ENCODE measurements at regions not wholly inside any gene's neighbourhood (a gene's known extent, or its start where the extent isn't known, plus 50 kb on each side); places are given as distances from the start of the nearest gene placed in this dataset.

GRCh38 chr2:58967736-58968135 lies 726.6 kb upstream of the FANCL start:
- Histone ChIP-seq H3K4me3 (ENCODE audit: low read depth in 1 of 2, low read length in 2 of 2) (no peak overlapping the region), H3K27me3 (ENCODE audit: control insufficient read depth in 1 of 2, insufficient read depth in 2 of 2, low read length in 2 of 2) (no peaks in the 10 kb centered on the region), H3K9me3 (ENCODE audit: control insufficient read depth in 2 of 2, insufficient read depth in 1 of 2, low read depth in 1 of 2, low read length in 1 of 2) (no peaks in the 10 kb centered on the region), H3K27ac (ENCODE audit: low read depth in 2 of 2, low read length in 1 of 2) (no peak overlapping the region), H3K4me1 (ENCODE audit: control insufficient read depth in 2 of 2, insufficient read depth in 2 of 2, low read length in 1 of 2) (no peaks in the 10 kb centered on the region), H3K36me3 (ENCODE audit: control insufficient read depth in 2 of 2, insufficient read depth in 2 of 2, low read length in 1 of 2) (no peaks in the 10 kb centered on the region)
- WGBS, 2 donors: 46 to 59% methylated on average over 5 of the region's 5 CpGs

GRCh38 chr2:58965602-58966001 lies 724.5 kb upstream of the FANCL start:
- H3K4me3 ChIP-seq (ENCODE audit: low read depth in 1 of 2, low read length in 2 of 2): no peak overlapping the region
- no peaks in the 10 kb centered on the region for H3K27me3 ChIP-seq (ENCODE audit: control insufficient read depth in 1 of 2, insufficient read depth in 2 of 2, low read length in 2 of 2)
- H3K9me3 ChIP-seq (ENCODE audit: control insufficient read depth in 2 of 2, insufficient read depth in 1 of 2, low read depth in 1 of 2, low read length in 1 of 2): no peaks in the 10 kb centered on the region
- H3K36me3 ChIP-seq (ENCODE audit: control insufficient read depth in 2 of 2, insufficient read depth in 2 of 2, low read length in 1 of 2): no peaks in the 10 kb centered on the region
- no peaks in the 10 kb centered on the region for H3K4me1 ChIP-seq (ENCODE audit: control insufficient read depth in 2 of 2, insufficient read depth in 2 of 2, low read length in 1 of 2)
- H3K27ac ChIP-seq (ENCODE audit: low read depth in 2 of 2, low read length in 1 of 2): no peak overlapping the region
- WGBS, 2 donors: 61 to 66% methylated on average over 2 of the region's 2 CpGs

GRCh38 chr2:58959996-58960395 lies 718.9 kb upstream of the FANCL start:
- Histone ChIP-seq H3K9me3 (ENCODE audit: control insufficient read depth in 2 of 2, insufficient read depth in 1 of 2, low read depth in 1 of 2, low read length in 1 of 2) (no peaks in the 10 kb centered on the region), H3K27ac (ENCODE audit: low read depth in 2 of 2, low read length in 1 of 2) (no peak overlapping the region), H3K27me3 (ENCODE audit: control insufficient read depth in 1 of 2, insufficient read depth in 2 of 2, low read length in 2 of 2) (no peaks in the 10 kb centered on the region), H3K4me1 (ENCODE audit: control insufficient read depth in 2 of 2, insufficient read depth in 2 of 2, low read length in 1 of 2) (no peaks in the 10 kb centered on the region), H3K36me3 (ENCODE audit: control insufficient read depth in 2 of 2, insufficient read depth in 2 of 2, low read length in 1 of 2) (no peaks in the 10 kb centered on the region), H3K4me3 (ENCODE audit: low read depth in 1 of 2, low read length in 2 of 2) (no peak overlapping the region)
- WGBS, 2 donors: 68 to 79% methylated on average over 8 of the region's 8 CpGs

- 51 to 53% methylated on average over 4 of the region's 4 CpGs for WGBS, 2 donors
- Histone ChIP-seq H3K9me3 (ENCODE audit: control insufficient read depth in 2 of 2, insufficient read depth in 1 of 2, low read depth in 1 of 2, low read length in 1 of 2) (no peaks in the 10 kb centered on the region), H3K27me3 (ENCODE audit: control insufficient read depth in 1 of 2, insufficient read depth in 2 of 2, low read length in 2 of 2) (no peaks in the 10 kb centered on the region), H3K4me1 (ENCODE audit: control insufficient read depth in 2 of 2, insufficient read depth in 2 of 2, low read length in 1 of 2) (no peaks in the 10 kb centered on the region), H3K27ac (ENCODE audit: low read depth in 2 of 2, low read length in 1 of 2) (no peak overlapping the region), H3K36me3 (ENCODE audit: control insufficient read depth in 2 of 2, insufficient read depth in 2 of 2, low read length in 1 of 2) (no peaks in the 10 kb centered on the region), H3K4me3 (ENCODE audit: low read depth in 1 of 2, low read length in 2 of 2) (no peak overlapping the region)
Observed at GRCh38 chr2:58957188-58957840, 716.2 kb upstream of the FANCL start.

GRCh38 chr2:58954880-58955385 lies 713.8 kb upstream of the FANCL start:
- no peaks in the 10 kb centered on the region for H3K27me3 ChIP-seq (ENCODE audit: control insufficient read depth in 1 of 2, insufficient read depth in 2 of 2, low read length in 2 of 2)
- H3K4me3 ChIP-seq (ENCODE audit: low read depth in 1 of 2, low read length in 2 of 2): no peak overlapping the region
- H3K4me1 ChIP-seq (ENCODE audit: control insufficient read depth in 2 of 2, insufficient read depth in 2 of 2, low read length in 1 of 2): no peaks in the 10 kb centered on the region
- H3K9me3 ChIP-seq (ENCODE audit: control insufficient read depth in 2 of 2, insufficient read depth in 1 of 2, low read depth in 1 of 2, low read length in 1 of 2): no peaks in the 10 kb centered on the region
- 58 to 64% methylated on average over 11 of the region's 11 CpGs for WGBS, 2 donors
- no peak overlapping the region for H3K27ac ChIP-seq (ENCODE audit: low read depth in 2 of 2, low read length in 1 of 2)
- no peaks in the 10 kb centered on the region for H3K36me3 ChIP-seq (ENCODE audit: control insufficient read depth in 2 of 2, insufficient read depth in 2 of 2, low read length in 1 of 2)

GRCh38 chr2:58951722-58952121 lies 710.6 kb upstream of the FANCL start:
- H3K27ac ChIP-seq (ENCODE audit: low read depth in 2 of 2, low read length in 1 of 2): no peak overlapping the region
- no peaks in the 10 kb centered on the region for H3K4me1 ChIP-seq (ENCODE audit: control insufficient read depth in 2 of 2, insufficient read depth in 2 of 2, low read length in 1 of 2)
- peaks cover 0 to 2% of the 10 kb centered on the region in 2 donors for H3K27me3 ChIP-seq (ENCODE audit: control insufficient read depth in 1 of 2, insufficient read depth in 2 of 2, low read length in 2 of 2)
- WGBS, 2 donors: 73 to 87% methylated on average over 3 of the region's 3 CpGs
- no peak overlapping the region for H3K4me3 ChIP-seq (ENCODE audit: low read depth in 1 of 2, low read length in 2 of 2)
- no peaks in the 10 kb centered on the region for H3K9me3 ChIP-seq (ENCODE audit: control insufficient read depth in 2 of 2, insufficient read depth in 1 of 2, low read depth in 1 of 2, low read length in 1 of 2)
- H3K36me3 ChIP-seq (ENCODE audit: control insufficient read depth in 2 of 2, insufficient read depth in 2 of 2, low read length in 1 of 2): no peaks in the 10 kb centered on the region

- no peaks in the 10 kb centered on the region for H3K9me3 ChIP-seq (ENCODE audit: control insufficient read depth in 2 of 2, insufficient read depth in 1 of 2, low read depth in 1 of 2, low read length in 1 of 2)
- no peaks in the 10 kb centered on the region for H3K4me1 ChIP-seq (ENCODE audit: control insufficient read depth in 2 of 2, insufficient read depth in 2 of 2, low read length in 1 of 2)
- WGBS, 2 donors: 81% methylated on average over 4 of the region's 4 CpGs
- H3K27ac ChIP-seq (ENCODE audit: low read depth in 2 of 2, low read length in 1 of 2): no peak overlapping the region
- no peaks in the 10 kb centered on the region for H3K36me3 ChIP-seq (ENCODE audit: control insufficient read depth in 2 of 2, insufficient read depth in 2 of 2, low read length in 1 of 2)
- no peak overlapping the region for H3K4me3 ChIP-seq (ENCODE audit: low read depth in 1 of 2, low read length in 2 of 2)
- H3K27me3 ChIP-seq (ENCODE audit: control insufficient read depth in 1 of 2, insufficient read depth in 2 of 2, low read length in 2 of 2): peaks cover 0 to 2% of the 10 kb centered on the region in 2 donors
Observed at GRCh38 chr2:58950795-58951462, 709.8 kb upstream of the FANCL start.

- Histone ChIP-seq H3K27ac (ENCODE audit: low read depth in 2 of 2, low read length in 1 of 2) (no peak overlapping the region), H3K27me3 (ENCODE audit: control insufficient read depth in 1 of 2, insufficient read depth in 2 of 2, low read length in 2 of 2) (no peaks in the 10 kb centered on the region), H3K4me3 (ENCODE audit: low read depth in 1 of 2, low read length in 2 of 2) (no peak overlapping the region), H3K4me1 (ENCODE audit: control insufficient read depth in 2 of 2, insufficient read depth in 2 of 2, low read length in 1 of 2) (no peaks in the 10 kb centered on the region), H3K9me3 (ENCODE audit: control insufficient read depth in 2 of 2, insufficient read depth in 1 of 2, low read depth in 1 of 2, low read length in 1 of 2) (no peaks in the 10 kb centered on the region), H3K36me3 (ENCODE audit: control insufficient read depth in 2 of 2, insufficient read depth in 2 of 2, low read length in 1 of 2) (no peaks in the 10 kb centered on the region)
Observed at GRCh38 chr2:58939388-58939787, 698.3 kb upstream of the FANCL start.

GRCh38 chr2:58938988-58939387 lies 697.9 kb upstream of the FANCL start:
- Histone ChIP-seq H3K27me3 (ENCODE audit: control insufficient read depth in 1 of 2, insufficient read depth in 2 of 2, low read length in 2 of 2) (no peaks in the 10 kb centered on the region), H3K4me3 (ENCODE audit: low read depth in 1 of 2, low read length in 2 of 2) (no peak overlapping the region), H3K36me3 (ENCODE audit: control insufficient read depth in 2 of 2, insufficient read depth in 2 of 2, low read length in 1 of 2) (no peaks in the 10 kb centered on the region), H3K4me1 (ENCODE audit: control insufficient read depth in 2 of 2, insufficient read depth in 2 of 2, low read length in 1 of 2) (no peaks in the 10 kb centered on the region), H3K9me3 (ENCODE audit: control insufficient read depth in 2 of 2, insufficient read depth in 1 of 2, low read depth in 1 of 2, low read length in 1 of 2) (no peaks in the 10 kb centered on the region), H3K27ac (ENCODE audit: low read depth in 2 of 2, low read length in 1 of 2) (no peak overlapping the region)
- WGBS, 2 donors: 88 to 98% methylated on average over 1 of the region's 1 CpG

GRCh38 chr2:58932801-58933200 lies 691.7 kb upstream of the FANCL start:
- H3K36me3 ChIP-seq (ENCODE audit: control insufficient read depth in 2 of 2, insufficient read depth in 2 of 2, low read length in 1 of 2): no peaks in the 10 kb centered on the region
- no peaks in the 10 kb centered on the region for H3K4me1 ChIP-seq (ENCODE audit: control insufficient read depth in 2 of 2, insufficient read depth in 2 of 2, low read length in 1 of 2)
- H3K9me3 ChIP-seq (ENCODE audit: control insufficient read depth in 2 of 2, insufficient read depth in 1 of 2, low read depth in 1 of 2, low read length in 1 of 2): no peaks in the 10 kb centered on the region
- H3K4me3 ChIP-seq (ENCODE audit: low read depth in 1 of 2, low read length in 2 of 2): no peak overlapping the region
- no peak overlapping the region for H3K27ac ChIP-seq (ENCODE audit: low read depth in 2 of 2, low read length in 1 of 2)
- 72 to 81% methylated on average over 3 of the region's 3 CpGs for WGBS, 2 donors
- H3K27me3 ChIP-seq (ENCODE audit: control insufficient read depth in 1 of 2, insufficient read depth in 2 of 2, low read length in 2 of 2): no peaks in the 10 kb centered on the region
